Inflammatory macrophage (primary cell): ENCODE measurements at regions not wholly inside any gene's neighbourhood (a gene's known extent, or its start where the extent isn't known, plus 50 kb on each side); places are given as distances from the start of the nearest gene placed in this dataset.

Source experiments
- DNase-seq, 2 donors: peaks; one replicate each; pipeline ENCODE4 v3.0.0-alpha.2; 2020 to 2022

- DNase-seq = no peak
Measured at GRCh38 chr11:37560991-37561390, 963.0 kb upstream of the RAG2 start.

DNA sequence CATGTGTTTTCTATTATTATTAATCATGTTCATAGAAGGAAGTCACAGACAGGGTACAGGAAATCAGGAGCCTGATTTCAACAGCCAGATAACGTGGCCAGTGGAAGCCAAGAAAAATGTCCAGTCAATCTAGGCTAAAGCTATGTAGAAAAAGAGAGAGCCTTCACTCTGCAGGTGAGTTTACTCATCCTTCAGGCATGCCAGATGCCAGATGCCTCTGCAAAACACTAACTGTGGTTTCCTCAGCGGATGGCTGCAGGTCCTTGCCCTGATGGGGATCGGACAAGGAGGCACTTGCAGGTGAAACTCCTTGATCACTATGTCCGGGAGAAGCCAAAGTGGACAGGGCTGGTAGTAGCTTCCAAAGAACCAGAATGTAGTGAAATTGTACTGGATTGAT lies 962.3 kb upstream of the RAG2 start:
- no peak for DNase-seq

DNA sequence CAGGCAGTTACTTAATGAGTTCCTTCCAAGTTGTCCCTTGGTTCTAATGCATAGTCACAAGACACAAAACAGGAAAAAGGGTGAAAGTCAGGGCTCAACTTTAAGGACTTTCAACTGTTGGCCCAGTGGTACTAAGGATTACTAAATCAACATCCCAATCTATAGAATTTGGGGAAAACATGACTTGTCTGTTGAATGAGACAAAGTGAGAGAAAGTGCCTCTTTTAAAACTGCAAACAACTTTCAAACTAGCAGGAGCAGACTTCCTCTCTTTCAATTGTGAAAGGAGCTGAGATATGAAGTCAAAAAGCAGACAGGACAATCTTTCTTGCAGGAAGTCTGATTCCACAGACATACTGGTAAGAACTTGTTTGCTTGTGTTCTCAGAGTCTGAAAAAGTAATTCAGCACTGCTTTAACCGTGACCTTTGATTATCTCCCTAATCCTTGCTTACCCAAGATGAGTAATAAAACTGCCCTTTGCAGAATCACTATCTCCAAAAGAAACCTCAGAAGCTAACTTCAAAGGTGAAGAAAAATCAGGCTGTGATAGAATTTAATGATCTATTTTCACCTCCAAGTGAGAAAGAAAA lies 960.7 kb upstream of the RAG2 start:
- peak in 1 of 2 donors; percentile 5 for DNase-seq

DNA sequence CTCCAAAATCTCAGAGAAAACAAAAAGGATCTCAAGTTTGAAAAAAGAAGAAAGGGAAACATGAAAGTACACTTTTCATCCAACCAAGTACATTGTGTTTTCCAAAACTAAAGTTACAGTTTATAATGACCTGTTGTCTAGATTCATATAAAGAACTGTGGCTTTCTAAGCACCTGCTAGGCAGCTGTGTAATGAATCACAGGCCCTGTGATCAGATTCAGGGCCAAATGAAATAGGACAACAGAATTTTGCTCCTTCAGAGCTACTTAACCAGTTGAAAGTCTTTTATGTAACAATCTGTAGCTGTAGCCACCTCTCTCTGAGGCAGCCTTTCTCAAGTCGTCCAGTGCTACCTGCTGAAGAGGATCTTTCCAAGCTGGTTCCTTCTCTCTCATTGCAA lies 960.0 kb upstream of the RAG2 start:
- no peak for DNase-seq

DNA sequence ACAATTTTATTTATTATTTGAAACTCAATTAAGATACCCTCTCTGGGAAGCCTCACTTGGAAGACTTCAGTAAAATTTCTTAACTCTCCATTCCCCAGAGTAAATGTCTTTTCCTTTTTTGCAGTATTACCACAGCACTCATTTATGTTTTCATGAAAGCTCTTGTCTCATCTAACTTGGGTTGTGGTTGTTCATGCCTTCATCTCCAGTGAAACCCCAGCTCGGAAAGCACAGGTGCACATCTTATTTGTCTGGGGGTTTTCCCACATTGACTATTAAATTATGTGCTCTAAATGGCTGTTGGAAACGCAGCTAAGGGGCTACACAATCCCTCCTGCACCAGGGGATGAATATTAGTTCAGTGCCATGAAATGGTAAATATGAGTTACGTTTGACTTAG lies 954.2 kb upstream of the RAG2 start:
- no peak for DNase-seq

- DNase-seq = no peak
Measured at GRCh38 chr11:37544491-37544890, 946.5 kb upstream of the RAG2 start.

DNA sequence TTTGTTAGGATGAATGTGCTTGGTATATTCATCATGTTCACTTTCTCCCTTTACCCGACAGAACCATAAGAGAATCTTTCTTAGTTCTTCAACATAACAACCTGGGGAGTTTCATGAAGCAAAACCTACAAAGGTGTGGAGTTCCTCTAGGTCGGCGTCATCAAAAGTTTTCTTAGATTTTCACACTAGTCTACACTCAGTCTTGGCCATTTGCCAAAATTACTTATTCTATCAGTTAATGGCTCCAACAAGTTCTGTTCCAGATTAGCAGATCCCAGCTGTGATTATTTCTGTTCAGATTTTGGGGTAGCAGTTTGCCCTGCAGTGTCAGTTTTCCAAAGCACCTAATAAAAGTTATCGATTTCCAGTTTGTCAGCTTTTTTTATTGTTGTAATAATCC lies 935.8 kb upstream of the RAG2 start:
- no peak for DNase-seq

DNA sequence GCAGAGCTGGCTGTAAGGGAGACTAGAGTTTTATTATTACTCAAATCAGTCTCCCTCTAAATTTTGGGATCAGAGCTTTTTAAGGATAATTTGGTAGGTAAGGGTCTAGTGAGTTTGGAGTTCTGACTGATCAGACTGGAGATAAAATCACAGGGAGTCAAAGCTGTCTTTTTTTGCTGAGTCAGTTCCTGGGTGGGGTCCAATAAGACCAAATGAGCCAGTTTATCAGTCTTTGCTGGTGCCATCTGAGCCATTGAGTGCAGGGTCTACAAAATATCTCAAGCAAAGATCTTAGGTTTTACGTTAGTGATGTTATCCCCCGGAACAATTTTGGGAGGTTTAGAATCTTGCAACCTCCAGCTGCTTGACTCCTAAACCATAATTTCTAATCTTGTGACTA lies 935.1 kb upstream of the RAG2 start:
- DNase-seq = no peak

GRCh38 chr11:37532271-37532670 lies 934.2 kb upstream of the RAG2 start:
- DNase-seq = no peak

DNA sequence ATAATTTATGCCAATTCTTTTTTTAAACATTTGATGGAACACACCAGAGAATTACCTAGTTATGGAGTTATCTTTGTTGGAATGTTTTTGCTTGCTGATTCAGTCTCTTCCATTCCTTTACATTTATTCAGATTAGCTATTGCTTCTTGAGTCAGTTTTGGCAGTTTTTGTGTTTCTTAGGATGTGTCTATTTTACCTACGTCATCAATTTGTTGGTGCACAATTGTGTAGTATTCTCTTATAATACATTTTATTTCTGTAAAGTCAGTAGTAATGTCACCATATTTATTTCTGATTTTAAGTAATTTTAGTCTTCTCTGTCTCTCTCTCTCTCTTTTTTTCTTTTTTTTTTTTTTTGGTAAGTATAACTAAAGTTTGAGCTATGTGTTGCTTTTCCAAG lies 929.5 kb upstream of the RAG2 start:
- no peak for DNase-seq

GRCh38 chr11:37525336-37525735 lies 927.3 kb upstream of the RAG2 start:
- no peak for DNase-seq

GRCh38 chr11:37519781-37520180 lies 921.7 kb upstream of the RAG2 start:
- DNase-seq = no peak

GRCh38 chr11:37512156-37512780 lies 914.2 kb upstream of the RAG2 start:
- no peak for DNase-seq

GRCh38 chr11:37511425-37511933 lies 913.4 kb upstream of the RAG2 start:
- DNase-seq = no peak

GRCh38 chr11:37509506-37509905 lies 911.5 kb upstream of the RAG2 start:
- DNase-seq = no peak

DNA sequence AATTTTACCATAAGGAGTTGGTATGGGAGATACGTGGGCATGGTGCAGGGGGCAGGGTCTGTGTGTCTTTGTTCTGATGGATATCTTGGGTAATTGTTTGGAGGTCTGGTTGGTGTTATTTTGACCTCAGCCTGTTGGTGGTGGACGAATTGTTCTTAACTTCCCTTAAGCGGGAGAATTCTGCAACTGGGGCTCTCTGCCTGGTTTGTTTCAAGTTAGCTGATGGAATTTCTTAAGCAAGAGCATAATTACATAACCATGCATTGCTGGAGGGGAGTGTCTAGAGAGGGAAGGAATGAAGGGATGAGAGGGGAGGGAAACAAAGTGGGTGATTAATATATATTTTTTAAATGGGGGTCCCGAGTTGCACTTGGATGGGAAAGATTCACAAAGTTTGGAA lies 908.5 kb upstream of the RAG2 start:
- no peak for DNase-seq

DNA sequence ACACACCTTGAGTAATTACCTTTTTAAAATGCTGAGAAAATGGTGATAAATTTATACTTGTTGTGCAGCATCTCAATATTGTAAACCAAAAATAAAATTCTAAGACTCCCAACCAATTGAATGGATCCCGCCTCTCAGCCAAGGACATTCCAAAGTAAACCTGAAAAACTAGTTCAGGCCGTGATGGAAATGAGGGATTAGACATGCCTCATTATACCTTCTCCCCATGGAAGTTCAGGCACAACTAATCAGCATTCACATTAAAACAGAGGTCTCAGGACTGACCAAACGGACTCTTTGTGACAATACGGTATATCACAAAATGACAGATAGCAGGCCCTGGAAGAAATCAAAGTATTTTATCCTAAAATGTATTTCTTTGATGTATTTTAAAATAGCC lies 907.4 kb upstream of the RAG2 start:
- DNase-seq = no peak

DNA sequence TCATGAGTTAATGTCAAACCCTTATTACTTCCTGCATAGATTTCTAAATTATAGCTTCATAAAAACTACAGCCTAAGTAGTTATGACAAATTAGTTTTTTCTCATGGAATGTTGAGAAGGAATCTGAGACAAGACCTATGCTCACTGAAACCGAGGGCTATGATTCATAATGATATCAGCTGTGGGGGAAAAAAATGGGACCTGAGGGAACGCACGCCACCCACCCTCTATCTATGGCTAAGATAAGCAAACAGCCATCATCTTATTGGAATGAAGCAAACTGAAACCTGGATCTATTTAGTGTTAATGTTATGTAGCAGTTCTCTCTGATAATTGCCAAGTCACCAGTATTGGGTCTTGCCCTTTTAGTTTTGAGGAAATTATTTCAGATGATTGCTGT lies 906.9 kb upstream of the RAG2 start:
- no peak for DNase-seq

- DNase-seq = peak in 1 of 2 donors; percentile 3
Measured at GRCh38 chr11:37504060-37504611, 906.1 kb upstream of the RAG2 start.

DNA sequence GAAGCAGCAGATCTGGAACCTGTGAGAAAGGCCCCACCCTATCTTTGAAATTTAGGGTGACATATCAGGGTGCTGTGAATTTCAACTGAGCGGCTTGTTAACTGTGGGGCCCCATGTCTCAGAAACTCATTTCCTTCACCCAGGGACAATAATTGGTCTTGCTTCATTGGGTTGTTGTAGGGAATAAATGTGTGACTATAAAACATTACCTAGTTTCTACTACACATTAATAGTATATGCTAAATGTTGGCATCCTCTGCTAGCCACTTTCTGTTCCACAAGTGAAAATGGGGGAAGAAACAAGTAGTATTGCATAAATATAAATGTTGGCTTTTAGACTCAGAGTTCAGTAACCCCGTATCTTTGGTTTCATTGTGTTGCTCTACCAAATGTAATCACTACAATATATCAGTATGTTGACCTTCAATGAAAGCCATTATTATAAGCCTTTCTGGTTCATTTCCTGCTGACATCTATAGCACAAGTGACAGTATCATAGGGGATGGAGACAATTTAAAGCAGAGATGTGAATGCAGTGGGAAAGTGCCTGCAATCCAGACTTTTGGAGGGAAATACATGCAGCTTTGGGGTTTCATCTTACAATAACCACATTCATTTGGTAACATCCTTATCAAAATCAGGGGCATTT lies 905.5 kb upstream of the RAG2 start:
- no peak for DNase-seq

GRCh38 chr11:37502202-37502601 lies 904.2 kb upstream of the RAG2 start:
- DNase-seq = no peak

DNA sequence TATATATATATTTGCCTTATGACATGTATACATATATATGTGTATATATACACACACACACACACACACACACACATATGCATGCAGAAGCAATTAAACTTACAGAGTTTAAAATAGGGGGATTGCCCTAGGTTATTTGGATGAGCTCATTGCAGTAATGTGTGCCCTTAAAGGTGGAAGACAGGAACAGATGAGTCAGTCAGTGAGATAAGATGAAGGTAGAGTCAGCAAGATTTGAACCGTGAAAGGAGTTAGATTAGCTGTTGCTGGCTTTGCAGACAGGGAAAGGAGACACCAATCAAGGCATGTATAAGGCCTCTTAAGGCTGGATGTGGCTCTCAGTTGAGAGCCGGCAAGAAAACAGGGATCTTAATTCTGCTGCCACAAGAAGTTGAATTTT lies 902.4 kb upstream of the RAG2 start:
- DNase-seq = no peak

- no peak for DNase-seq
Measured at GRCh38 chr11:37497326-37497725, 899.3 kb upstream of the RAG2 start.

- DNase-seq = no peak
Measured at GRCh38 chr11:37496201-37496600, 898.2 kb upstream of the RAG2 start.
